GM23248 (cell line): ENCODE measurements at regions not wholly inside any gene's neighbourhood (a gene's known extent, or its start where the extent isn't known, plus 50 kb on each side); places are given as distances from the start of the nearest gene placed in this dataset.

Experiments
- EZH2 ChIP-seq: fragments of 200-600 bp; sonication (generic); IDR thresholded peaks from 2 replicates; pipeline ENCODE4 v1.6.1; 2018; ENCODE audit warnings: antibody characterized with exemption, mild to moderate bottlenecking; ENCODE audit not compliant: insufficient read depth, poor library complexity, severe bottlenecking
- EZH2phosphoT487 ChIP-seq: fragments of 200-600 bp; sonication (generic); IDR thresholded peaks from 2 replicates; pipeline ENCODE4 v1.6.1; 2018; ENCODE audit warnings: antibody characterized with exemption, moderate library complexity, mild to moderate bottlenecking, low read depth; ENCODE audit not compliant: insufficient read depth

DNA sequence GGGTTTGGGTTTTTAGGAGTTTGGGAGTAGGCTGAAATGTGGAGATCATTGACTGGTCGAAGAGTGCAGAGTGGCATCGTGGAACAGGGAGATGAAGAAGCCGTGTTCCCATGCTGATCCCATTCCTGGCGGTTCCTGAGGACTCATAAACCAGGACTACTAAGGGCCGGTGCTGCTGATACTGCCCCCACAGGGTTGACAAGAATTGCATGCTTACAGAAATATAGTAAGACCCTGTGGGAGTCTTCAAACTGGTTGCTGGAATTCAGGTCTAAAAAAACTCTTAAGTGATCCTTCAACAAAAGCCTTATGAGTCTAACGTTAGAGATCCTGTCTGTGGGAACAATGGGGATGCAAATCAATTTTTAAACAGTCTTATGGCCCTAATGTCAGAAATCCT lies 64.0 kb upstream of the ARHGAP5 start:
- TF ChIP-seq EZH2phosphoT487 (no peak), EZH2 (no peak)
